GM18502 (cell line): ENCODE measurements at regions not wholly inside any gene's neighbourhood (a gene's known extent, or its start where the extent isn't known, plus 50 kb on each side); places are given as distances from the start of the nearest gene placed in this dataset.

Experiments used
- ATAC-seq: cut with Tn5 transposase; IDR thresholded peaks from one replicate; pipeline ENCODE4 v1.9.1; 2021; ENCODE audit warnings: mild to moderate bottlenecking; ENCODE audit not compliant: unreplicated experiment, poor library complexity

- no peak for ATAC-seq
Measured at GRCh38 chr18:22666411-22666940, 248.8 kb upstream of the CTAGE1 start.

GRCh38 chr18:22667156-22667555 is 249.4 kb upstream of the CTAGE1 start:
- ATAC-seq = no peak

GRCh38 chr18:22667616-22668422 is 250.1 kb upstream of the CTAGE1 start:
- ATAC-seq = peak; percentile 63

GRCh38 chr18:22668496-22668895 is 250.8 kb upstream of the CTAGE1 start:
- peak; percentile 5 for ATAC-seq

GRCh38 chr18:22670914-22671313 is 253.2 kb upstream of the CTAGE1 start:
- no peak for ATAC-seq

GRCh38 chr18:22673182-22673862 is 255.6 kb upstream of the CTAGE1 start:
- no peak for ATAC-seq

- ATAC-seq = no peak
Measured at GRCh38 chr18:22674272-22674671, 256.6 kb upstream of the CTAGE1 start.

GRCh38 chr18:22675006-22675405 is 257.3 kb upstream of the CTAGE1 start:
- ATAC-seq = no peak

- ATAC-seq = no peak
Measured at GRCh38 chr18:22676423-22676822, 256.7 kb upstream of the RBBP8 start.

- no peak for ATAC-seq
Measured at GRCh38 chr18:22678486-22678885, 254.6 kb upstream of the RBBP8 start.

GRCh38 chr18:22680944-22681343 is 252.2 kb upstream of the RBBP8 start:
- no peak for ATAC-seq

- ATAC-seq = no peak
Measured at GRCh38 chr18:22681908-22682307, 251.2 kb upstream of the RBBP8 start.

- no peak for ATAC-seq
Measured at GRCh38 chr18:22682720-22683119, 250.4 kb upstream of the RBBP8 start.

GRCh38 chr18:22683196-22683676 is 249.9 kb upstream of the RBBP8 start:
- ATAC-seq = no peak

GRCh38 chr18:22683786-22684185 is 249.3 kb upstream of the RBBP8 start:
- ATAC-seq = no peak

GRCh38 chr18:22684268-22684667 is 248.9 kb upstream of the RBBP8 start:
- ATAC-seq = no peak

GRCh38 chr18:22685788-22686187 is 247.3 kb upstream of the RBBP8 start:
- ATAC-seq = no peak

- ATAC-seq = no peak
Measured at GRCh38 chr18:22687892-22688680, 245.0 kb upstream of the RBBP8 start.

GRCh38 chr18:22688877-22689496 is 244.1 kb upstream of the RBBP8 start:
- ATAC-seq = no peak

GRCh38 chr18:22689712-22690111 is 243.4 kb upstream of the RBBP8 start:
- no peak for ATAC-seq
